D341Med (cell line): ENCODE measurements at regions not wholly inside any gene's neighbourhood (a gene's known extent, or its start where the extent isn't known, plus 50 kb on each side); places are given as distances from the start of the nearest gene placed in this dataset.
"Not testable (repeated sequence)": the region's sequence is repeated elsewhere in the genome, so short reads cannot be mapped to it uniquely, and the experiment has no call there.

Experiments used
- DNase-seq: peaks from one replicate; pipeline ENCODE4 v3.0.0; 2012; ENCODE audit warnings: low spot score

DNA sequence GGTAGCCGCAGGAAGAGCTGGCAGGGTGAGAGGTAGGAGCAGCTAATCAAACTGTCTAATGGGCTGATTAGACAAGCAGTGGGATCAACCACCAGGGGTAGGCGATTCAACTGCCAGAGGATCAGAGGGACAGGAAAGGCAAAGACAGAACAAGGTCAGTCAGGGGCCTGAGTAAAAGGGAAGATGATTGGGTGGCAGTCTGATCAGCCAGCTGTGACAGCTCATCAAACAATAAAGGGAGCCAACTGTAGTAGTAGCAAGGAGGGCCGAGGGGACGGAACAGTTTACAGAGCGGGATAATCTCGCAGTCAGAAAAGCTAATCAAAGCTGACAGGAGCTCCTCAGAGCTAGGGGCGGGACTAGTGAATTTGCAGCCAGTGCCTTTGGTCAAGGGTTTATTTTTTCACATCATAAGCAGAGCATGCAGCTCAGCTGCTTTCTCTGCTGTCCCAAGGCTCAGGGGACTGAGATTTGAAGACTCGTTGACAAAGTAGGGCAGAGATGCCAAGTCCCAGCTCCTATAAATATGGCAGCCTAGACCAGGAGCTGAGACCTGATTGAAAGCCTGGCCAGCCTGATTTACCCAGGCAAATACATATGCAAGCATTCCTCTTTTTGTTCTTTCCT lies 418.2 kb downstream of the GABRG2 start:
- no peak for DNase-seq

DNA sequence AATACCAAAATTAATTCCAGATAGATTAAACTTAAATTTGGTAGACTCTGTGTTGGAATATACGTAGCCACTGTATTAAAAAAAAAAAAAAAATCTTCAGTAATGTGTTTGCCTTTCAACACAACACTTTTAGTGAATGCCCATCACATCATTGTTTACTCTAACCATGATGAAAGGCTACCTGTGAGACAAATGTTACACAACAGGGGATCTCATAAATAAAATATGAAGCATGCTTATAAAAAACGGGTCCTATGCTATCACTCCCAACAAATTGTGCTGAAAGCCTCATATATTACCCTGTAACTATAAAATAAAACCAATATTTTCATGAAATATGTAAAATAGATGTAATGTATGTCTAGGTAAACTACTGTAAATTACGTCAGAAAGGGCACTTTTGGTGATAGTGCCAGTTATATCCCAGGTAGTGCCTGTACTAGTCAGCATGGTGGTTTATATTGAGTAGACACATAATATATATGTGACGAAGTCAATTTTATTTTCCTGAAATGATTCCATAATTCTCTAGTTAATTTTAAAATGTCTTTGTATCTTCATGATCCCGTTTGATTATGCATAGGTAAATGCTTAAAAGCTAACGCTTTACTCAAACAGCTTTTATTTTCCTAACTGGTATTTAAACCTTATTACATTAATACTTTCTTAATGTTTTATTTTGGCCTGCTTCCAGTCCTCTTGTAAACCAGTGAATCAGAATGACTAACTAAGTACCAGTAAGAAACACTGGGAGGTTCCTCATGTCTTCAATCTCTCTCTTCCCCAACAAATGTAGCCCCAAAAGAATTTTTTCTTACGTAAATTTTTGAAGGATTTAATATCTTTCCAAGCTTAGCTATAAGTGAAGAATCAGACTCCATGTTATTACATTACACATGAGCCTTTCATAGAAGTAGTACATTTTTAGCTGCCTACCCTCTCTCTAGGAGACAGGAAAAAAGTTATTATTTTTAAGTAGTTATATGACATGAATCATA lies 420.3 kb downstream of the GABRG2 start:
- DNase-seq, result no peak

DNA sequence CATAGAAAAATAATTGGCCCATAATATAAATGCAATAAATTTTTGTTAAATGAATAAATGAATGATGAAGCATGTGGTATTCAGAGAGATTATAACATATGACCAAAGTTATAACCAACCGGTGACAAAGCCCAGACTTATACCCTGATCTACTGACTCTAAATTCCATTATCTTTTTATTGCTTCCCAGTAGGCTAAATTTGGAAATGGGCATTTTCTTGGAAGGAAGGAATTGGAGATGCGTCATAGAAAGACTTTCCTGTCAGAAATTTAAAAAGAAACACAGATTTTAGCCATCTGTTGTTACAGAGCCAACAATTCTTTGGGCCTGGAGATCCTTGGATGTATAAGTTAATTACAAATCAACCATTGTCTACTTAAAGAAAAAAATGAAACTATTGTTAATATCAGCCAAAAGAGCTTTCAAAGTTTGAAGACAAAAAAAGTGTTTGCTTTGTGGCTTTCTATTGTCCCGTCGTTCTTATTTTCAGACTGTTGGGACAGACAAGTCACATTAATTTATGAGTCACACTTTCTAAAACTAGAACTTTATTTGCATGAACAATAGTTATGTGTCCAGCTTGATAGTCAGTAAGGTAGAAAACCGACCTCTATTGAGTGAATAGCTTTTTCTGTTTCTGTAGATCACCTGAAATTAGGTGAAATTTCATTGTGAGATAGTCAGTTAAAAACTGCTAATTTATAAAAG lies 428.7 kb downstream of the GABRG2 start:
- DNase-seq, result no peak

DNA sequence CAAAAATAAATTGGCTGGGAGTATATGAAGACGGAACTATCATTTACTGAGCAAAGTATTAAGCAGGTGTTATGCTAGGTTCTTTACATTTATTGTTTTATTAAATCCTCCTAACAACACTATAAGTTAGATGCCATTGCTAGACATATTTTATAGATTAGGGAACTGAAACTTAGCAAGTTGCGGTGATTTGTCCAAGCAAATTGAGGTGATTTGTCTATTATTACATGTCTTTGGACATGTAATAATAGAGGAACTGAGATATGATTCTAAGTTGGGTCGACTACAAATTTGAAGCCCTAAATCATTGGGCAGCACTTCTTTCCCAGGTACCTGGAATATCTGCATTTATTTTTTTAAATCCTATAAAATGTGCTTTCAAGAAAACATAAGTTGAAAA lies 429.9 kb downstream of the GABRG2 start:
- DNase-seq, result no peak

DNA sequence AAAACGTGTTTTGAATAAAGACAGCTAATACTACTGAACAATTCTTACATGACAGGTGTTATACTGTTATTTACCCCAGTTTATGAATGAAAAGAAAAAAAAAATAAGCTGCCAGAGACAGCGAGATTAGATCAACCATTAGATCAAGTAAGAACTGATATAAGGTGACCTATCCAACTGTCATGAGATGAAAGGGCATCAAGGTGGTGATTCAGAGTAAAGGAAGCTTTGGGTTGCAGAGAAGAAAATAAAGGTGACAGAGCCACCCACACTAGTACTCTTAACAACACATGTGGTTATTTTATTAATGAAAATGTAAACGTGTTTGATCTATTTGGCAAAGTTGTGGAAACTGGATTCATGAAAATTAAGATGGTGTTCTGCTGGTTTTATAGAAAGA lies 435.2 kb downstream of the GABRG2 start:
- DNase-seq, result no peak

DNA sequence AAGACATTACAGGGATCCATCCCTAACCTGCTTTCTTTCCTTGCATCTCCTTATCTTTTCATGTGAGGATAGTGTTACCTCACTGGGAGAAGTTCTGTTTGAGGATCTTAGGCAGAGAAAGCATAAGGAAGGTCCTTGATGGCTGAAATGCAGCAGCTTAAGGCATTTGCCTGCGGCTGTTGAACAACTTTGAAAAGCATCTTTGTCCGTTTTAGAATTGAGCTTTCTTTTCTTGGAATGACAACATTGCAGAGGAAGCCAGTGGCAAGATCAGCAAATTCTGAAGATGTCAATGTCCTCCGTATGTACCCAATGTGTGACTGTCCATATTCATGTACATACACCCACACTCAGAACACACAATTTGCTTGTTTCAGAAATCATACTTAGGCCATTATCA lies 436.2 kb downstream of the GABRG2 start:
- DNase-seq, result no peak

DNA sequence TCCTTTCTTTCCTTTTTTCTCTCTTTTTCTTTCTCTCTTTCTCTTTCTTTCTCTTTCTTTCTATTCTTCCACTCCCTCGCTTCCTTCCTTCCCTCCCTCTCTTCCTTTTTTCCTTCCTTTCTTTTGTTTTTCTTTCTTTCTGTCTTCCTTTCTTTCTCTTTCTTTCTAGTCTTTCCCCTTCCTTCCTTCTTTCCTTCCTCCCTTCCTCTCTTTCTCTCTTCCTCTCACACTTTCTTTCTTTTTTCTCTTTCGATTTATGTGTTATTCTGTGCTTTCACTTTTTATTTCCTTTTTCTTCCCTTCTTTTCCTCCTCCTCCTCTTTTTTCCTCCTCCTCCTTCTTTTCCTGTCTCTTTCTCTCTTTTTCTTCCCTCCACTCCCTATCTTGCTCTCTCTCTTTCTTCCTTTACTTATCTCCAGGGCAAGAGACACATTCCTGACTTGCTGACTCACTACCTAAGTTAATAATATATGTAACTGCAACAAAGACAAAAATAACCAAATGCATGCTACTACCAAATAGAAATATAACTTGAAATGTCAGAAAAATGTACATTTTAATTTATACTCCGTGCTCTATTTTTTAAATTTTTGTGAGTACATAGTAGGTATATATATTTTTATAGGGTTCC lies 445.5 kb downstream of the GABRG2 start:
- no peak for DNase-seq

DNA sequence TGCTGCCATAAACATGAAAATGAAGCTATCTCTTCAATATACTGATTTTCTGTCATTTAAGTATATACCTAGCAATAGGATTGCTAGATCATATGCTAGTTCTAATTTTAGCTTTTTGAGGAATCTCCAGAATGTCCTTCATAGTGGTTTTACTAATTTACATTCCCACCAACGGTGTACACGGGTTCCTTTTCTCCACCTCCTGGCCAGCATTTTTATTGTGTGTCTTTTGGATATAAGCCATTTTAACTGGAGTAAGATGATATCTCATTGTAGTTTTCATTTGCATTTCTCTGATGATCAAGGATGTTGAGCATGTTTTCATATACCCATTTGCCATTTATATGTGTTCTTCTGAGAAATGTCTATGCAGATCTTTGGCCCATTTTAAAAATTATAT lies 446.5 kb downstream of the GABRG2 start:
- DNase-seq, result no peak

DNA sequence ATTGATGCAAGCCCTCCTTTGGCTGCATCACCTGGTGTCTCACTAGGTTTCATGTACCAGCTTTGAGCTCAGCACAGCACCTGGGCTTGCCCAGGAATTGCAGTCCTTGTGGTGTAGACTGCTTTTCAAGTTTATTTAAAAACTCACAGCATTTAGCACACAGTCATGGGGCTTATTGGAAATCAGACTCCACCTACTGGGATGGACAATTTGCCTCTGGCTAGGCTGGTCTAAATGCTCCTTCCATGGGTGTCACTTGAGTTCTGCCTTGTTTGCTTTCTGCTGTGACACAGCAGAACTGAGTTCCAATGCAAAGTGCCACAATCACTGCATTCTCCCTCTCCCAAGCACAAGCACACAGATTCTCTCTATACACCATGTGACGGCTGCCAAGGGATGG lies 453.3 kb downstream of the GABRG2 start:
- no peak for DNase-seq

DNA sequence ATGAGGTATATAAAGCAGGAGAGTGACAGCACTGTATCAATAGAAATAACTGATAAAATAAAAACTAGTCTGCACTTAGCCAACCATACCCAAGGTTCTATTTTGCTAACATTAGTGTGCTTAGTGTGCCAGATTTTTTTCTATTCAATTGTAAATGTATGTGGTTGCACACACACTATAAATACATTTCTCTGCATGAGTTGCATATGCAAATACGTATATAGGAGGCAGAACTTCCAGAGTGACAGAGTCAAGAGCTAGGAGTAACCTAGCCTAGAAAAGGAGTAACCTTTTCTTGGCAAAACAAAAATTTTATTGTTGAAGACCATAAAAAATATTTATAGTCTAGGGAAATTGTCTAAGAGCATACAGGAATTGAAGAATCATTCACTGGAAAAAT lies 461.6 kb downstream of the GABRG2 start:
- DNase-seq, result no peak

DNA sequence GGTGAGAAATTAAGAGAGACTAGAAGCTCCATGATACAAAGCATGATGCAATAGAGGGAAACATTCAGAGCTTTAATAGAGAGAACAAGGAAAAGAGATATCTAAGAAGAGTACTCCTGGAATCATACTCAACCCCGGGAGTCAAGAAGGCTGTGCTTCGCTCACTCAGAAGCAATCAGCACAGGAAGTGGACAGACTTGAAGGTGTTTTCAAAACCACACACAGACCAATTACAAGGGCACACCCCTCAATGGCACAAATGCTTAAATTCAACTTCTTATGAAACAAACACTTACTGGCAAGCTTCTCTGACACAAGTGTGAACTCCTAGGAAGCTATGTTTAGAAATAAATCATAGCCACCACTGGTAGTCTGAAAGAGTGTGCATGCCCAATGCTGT lies 462.3 kb downstream of the GABRG2 start:
- no peak for DNase-seq

DNA sequence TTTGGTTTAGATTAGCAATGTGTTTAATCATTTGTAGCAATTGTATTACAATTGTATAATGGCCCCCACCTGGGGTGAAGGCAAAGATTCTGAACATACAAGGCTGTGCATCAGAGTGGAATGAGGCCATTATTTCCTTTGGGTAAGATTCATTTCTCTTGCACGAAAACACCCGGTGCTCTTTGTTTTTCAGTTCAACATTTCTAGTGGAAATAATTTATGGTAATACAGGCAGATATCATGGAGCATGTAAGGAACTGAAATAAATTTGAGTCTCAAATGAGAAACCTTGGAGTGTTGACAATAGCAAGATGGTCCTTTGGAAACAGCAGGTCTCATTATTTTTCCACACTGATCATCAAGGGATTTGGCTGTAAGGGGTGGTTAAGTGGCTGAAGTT lies 475.9 kb downstream of the GABRG2 start:
- no peak for DNase-seq

DNA sequence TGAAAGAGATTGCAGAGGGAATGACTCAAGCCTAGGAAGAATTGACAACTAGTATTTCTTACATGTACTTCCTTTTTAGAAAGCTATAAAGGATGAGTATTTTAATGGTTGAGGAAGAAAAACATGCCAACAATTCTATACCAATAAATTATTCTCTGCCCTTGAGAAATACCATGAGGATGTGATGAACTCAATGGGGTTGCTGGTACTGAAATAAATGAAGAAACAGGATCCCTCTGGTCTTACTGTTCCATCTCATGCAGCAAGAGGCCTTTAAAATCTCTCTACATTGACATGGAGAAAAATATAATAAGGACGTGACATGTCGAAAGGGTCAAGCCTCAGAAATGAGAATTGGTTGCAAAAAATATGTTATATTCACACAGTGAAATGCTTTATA lies 477.3 kb downstream of the GABRG2 start:
- DNase-seq, result no peak

DNA sequence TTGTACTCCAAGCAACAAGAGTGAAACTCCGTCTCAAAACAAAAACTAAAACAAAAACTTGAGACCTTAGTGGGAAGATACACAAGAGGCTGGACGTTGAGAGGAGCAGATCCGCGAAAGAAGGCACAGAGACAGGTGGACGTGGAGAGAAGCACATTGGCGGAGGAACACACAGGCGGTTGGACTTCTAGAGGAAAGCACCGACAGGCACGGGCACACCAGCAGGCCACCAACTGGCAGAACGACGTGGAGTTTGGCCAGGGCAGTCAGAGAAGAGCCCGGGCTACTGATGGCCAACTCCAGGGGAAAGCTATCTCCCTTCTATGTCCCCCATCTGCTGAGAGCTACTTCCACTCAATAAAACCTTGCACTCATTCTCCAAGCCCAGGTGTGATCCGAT lies 482.7 kb downstream of the GABRG2 start:
- no peak for DNase-seq

DNA sequence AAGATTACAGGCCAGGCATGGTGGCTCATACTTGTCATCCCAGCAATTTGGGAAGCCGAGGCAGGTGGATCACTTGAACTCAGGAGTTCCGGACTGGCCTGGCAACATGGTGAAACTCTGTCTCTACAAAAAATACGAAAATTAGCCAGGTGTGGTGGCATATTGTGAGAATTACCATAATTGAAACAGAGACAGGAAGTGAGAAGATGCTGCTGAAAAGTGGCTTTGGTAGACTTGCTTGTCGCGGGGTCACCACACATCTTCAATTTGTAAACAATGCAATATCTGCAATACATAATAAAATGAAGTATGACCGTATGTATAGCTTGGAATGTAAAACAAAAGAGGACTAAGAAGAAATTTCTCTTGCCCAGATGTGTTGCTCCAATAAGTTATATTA lies 490.5 kb downstream of the GABRG2 start:
- DNase-seq, result no peak

DNA sequence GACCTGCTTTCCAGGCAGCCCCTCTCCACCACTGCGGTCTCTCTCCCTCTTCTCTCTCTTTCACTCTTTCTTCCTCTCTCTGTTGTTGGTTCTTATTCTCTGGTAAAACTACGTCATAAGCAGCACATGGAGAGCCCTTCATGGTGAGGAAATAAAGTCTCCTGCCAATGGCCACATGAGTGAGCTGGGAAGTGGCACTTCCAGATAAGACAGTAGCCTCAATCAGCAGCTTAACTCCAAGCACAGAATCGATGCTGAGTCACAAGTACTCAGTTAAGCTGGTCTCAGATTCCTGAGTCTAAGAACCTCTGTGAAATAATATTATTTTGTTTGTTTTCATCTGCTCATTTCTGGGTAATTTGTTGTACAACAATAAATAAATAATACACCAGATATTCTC lies 500.1 kb downstream of the GABRG2 start:
- DNase-seq, result no peak

DNA sequence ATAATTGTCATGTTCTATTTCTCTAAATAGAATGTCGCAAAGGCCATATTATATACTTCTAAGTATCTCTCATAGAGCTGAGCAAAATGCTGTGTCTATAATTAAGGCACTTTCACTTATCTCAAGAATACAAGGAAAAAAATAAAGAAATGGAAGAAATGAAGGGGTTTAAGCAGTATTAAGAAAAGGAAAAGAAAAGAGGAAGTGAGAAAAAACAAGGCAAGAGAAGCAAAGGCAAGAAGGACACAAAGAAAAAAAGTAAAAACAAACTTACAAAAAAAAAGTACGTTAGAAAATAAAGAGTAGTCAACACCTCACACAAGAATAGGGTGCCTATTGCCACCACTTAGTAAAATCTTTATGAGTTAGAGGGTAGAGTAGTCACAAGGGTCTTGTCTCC lies 506.2 kb downstream of the GABRG2 start:
- DNase-seq, result no peak

DNA sequence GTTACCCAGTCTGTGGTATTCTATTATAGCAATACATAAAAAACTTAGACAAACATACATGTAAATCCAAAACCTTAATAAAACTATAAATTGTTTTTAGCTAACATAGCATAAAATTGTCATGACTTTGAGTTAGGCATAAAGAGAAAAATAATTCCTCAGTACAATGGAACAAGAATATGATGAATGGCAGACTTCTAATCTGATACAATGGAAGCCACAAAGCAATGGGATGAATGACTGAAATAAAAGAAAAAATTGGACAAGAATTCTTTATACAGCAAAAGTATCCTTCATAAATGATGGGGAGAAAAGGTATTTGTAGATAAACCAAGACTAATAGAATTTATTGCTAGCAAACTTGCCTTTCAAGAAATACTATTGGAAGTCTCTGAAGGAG lies 524.2 kb downstream of the GABRG2 start:
- no peak for DNase-seq

DNA sequence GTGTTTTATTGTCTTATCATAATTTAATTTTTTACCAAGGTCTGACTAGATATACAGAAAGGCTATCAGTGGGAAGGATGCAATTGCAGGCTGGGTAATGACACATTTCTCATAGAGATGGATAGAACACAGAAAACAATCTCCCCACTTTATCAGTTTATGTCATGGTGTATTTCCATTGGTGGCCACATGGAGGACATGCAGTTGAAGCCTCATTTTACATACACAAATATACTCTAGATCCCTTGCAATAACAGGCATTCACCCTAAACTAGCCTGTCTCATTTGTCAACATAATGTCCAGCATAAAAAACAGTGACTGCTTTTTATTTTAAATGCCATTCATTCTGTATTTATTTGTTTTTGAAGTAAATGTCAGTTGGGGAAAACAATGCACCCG lies 526.3 kb downstream of the GABRG2 start:
- peak; percentile 15 for DNase-seq

DNA sequence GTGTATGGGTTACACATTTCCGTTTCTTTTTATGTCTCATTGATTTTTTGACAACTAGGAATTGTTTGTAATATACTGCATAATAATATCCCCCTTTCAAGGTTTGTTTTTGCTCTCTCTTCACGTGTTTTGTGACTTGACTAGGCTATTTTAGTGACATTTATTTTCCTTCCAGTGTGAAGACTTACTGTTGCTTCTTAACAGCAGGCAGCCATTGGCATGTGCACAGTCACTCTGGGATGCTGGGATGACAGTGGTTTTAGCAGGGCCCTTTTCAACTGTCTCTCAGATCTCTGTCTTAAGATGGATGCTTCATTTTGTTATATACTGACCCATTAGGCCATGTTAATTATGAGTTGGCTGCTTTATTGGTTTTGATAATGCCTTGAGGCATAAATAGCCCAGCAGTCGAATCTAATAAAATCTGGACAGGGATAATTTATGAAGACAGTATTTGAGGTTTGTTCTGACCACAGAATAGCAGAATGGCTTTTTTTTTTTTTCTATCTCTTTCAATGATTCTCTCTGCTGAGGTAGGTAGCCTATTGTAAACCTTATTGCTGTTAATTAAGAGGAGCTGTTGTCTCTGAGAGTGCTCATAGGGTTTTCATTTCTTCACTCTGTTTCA lies 536.0 kb downstream of the GABRG2 start:
- DNase-seq, result no peak

DNA sequence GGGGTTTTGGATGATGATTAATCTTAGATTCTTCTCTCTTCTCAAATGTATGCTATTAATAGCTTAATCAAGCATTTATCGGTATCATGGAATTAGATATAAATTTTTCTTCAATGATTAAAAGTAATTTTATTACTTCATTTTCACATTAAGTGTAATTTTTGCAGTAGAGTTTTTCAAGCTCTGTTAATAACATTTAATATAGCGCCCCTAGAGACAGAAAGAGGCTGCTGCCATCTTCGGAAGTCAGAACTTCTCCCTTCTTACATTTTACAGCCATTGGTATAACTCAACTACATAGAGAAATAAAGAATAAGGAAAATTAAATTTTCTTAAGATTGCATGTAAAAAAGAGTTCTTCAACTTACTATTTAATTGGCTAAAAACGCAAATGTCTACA lies 540.3 kb downstream of the GABRG2 start:
- no peak for DNase-seq

DNA sequence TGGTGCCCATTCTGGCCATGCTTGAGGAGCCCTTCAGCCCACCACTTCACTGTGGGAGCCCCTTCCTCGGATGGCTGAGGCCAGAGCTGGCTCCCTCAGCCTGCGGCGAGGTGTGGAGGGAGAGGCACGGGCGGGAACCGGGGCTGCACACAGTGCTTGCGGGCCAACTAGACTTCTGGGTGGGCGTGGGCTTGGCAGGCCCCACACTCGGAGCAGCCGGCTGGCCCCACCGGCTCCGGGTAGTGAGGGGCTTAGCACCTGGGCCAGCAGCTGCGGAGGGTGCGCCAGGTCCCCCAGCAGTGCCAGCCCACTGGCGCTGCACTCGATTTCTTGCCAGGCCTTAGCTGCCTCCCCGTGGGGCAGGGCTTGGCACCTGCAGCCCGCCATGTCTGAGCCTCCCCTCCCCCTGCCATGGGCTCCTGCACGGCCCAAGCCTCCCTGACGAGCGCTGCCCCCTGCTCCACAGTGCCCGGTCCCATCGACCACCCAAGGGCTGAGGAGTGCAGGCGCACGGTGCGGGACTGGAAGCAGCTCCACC lies 554.2 kb downstream of the GABRG2 start:
- not testable (repeated sequence) for DNase-seq
